H1 (cell line): ENCODE measurements at regions not wholly inside any gene's neighbourhood (a gene's known extent, or its start where the extent isn't known, plus 50 kb on each side); places are given as distances from the start of the nearest gene placed in this dataset.

ENCODE experiments used
- ASH2L ChIP-seq: fragments of 200-600, 300-600 bp; sonication (generic); IDR thresholded peaks from one replicate; pipeline ENCODE4 v1.7.1; 2017; ENCODE audit warnings: low read length
- BRCA1 ChIP-seq: IDR thresholded peaks from 2 replicates; pipeline ENCODE4 v1.6.1; 2012; ENCODE audit warnings: low read depth, low read length, improper control_type of control experiment
- JUN ChIP-seq: IDR thresholded peaks from 2 replicates; pipeline ENCODE4 v1.6.1; 2011; ENCODE audit warnings: low read depth, mild to moderate bottlenecking, improper control_type of control experiment, low read length
- JUND ChIP-seq: IDR thresholded peaks from 2 replicates; pipeline ENCODE4 v1.6.1; 2011; ENCODE audit warnings: mild to moderate bottlenecking, improper control_type of control experiment, low read length
- MAFK ChIP-seq: IDR thresholded peaks from 2 replicates; pipeline ENCODE4 v1.6.1; 2012; ENCODE audit warnings: low read depth, mild to moderate bottlenecking, improper control_type of control experiment, low read length
- NRF1 ChIP-seq: IDR thresholded peaks from 2 replicates; pipeline ENCODE4 v1.6.1; 2011; ENCODE audit warnings: mild to moderate bottlenecking, low read depth, low read length, improper control_type of control experiment
- SAP30 ChIP-seq: fragments of 300-600 bp; sonication (generic); IDR thresholded peaks from 2 replicates; pipeline ENCODE4 v1.7.1; 2012; ENCODE audit warnings: low read length, moderate library complexity, mild to moderate bottlenecking, inconsistent platforms; ENCODE audit not compliant: insufficient read depth, insufficient replicate concordance
- TBP ChIP-seq: IDR thresholded peaks from 2 replicates; pipeline ENCODE4 v1.6.1; 2011; ENCODE audit warnings: low read depth, low read length, improper control_type of control experiment
- ZNF274 ChIP-seq: IDR thresholded peaks from 2 replicates; pipeline ENCODE4 v1.7.0; 2012; ENCODE audit warnings: low read length, borderline replicate concordance; ENCODE audit errors: extremely low read depth

DNA sequence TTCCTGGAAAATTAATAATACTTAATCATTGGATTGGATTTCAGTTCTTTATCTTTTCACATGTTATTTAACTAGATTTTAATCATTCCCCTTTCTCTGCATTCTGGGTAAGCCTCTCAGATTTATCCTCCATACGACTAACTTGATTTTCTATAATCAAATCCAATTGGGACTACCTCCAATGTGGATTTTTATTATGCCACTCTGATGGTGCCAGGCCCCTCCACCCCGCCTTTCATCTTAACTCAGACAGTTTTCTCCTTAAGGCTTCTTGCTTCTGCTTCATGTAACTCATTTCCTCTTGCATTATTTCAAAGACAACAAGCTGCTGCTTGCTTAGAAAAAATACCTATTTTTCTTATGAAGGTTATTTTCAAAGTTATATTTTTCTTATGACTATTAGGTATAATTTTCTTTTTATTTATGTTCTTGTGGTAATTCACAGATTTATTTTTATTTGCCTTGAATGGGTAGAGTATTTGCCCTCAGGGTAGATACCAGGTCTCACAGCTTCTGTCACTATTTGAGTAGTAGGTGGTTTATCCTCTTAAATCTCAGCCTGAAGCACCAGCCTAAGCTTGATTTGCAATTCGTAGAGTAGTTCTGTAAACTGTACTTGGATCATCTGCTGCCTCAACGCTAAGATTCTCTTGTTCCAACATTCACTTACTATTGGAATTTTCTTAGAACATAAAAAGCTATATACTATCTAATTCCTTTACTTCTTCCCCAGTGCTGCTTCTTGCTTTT is 659.0 kb upstream of the ARRDC3 start (continued):
- TF ChIP-seq NRF1 (no peak), ZNF274 (no peak), SAP30 (no peak), JUND (no peak), JUN (no peak), TBP (no peak), ASH2L (no peak), BRCA1 (no peak), MAFK (no peak)
